PC-9 (cell line): ENCODE measurements at regions not wholly inside any gene's neighbourhood (a gene's known extent, or its start where the extent isn't known, plus 50 kb on each side); places are given as distances from the start of the nearest gene placed in this dataset.

Source experiments
- CTCF ChIP-seq: fragments of 200-600 bp; sonication (generic); conservative IDR thresholded peaks from 2 replicates; pipeline ENCODE4 v1.6.1; 2017; ENCODE audit warnings: mixed run types, antibody characterized with exemption, mild to moderate bottlenecking, moderate library complexity
- EZH2 ChIP-seq: fragments of 200-600 bp; sonication (generic); IDR thresholded peaks from 2 replicates; pipeline ENCODE4 v1.8.0; 2017; ENCODE audit warnings: antibody characterized with exemption, low read depth

GRCh38 chr2:23289671-23290070 is 95.3 kb upstream of the KLHL29 start:
- no peak for TF ChIP-seq CTCF
- TF ChIP-seq EZH2 = no peak
